ENCODE measurements at regions not wholly inside any gene's neighbourhood (a gene's known extent, or its start where the extent isn't known, plus 50 kb on each side); places are given as distances from the start of the nearest gene placed in this dataset.

GRCh38 chr2:2896011-2896410 is 481.6 kb downstream of the EIPR1 start:
- TF ChIP-seq, protein P1, sequence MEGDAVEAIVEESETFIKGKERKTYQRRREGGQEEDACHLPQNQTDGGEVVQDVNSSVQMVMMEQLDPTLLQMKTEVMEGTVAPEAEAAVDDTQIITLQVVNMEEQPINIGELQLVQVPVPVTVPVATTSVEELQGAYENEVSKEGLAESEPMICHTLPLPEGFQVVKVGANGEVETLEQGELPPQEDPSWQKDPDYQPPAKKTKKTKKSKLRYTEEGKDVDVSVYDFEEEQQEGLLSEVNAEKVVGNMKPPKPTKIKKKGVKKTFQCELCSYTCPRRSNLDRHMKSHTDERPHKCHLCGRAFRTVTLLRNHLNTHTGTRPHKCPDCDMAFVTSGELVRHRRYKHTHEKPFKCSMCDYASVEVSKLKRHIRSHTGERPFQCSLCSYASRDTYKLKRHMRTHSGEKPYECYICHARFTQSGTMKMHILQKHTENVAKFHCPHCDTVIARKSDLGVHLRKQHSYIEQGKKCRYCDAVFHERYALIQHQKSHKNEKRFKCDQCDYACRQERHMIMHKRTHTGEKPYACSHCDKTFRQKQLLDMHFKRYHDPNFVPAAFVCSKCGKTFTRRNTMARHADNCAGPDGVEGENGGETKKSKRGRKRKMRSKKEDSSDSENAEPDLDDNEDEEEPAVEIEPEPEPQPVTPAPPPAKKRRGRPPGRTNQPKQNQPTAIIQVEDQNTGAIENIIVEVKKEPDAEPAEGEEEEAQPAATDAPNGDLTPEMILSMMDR (conservative IDR thresholded peaks at IDR 0.05): no peak
- TF ChIP-seq EZH2 (IDR thresholded peaks at IDR 0.05; ENCODE audit: low read depth): no peak

Measured in PC-9 (cell line).